HG02938 (cell line): ENCODE measurements at regions not wholly inside any gene's neighbourhood (a gene's known extent, or its start where the extent isn't known, plus 50 kb on each side); places are given as distances from the start of the nearest gene placed in this dataset.
"Not testable (repeated sequence)": the region's sequence is repeated elsewhere in the genome, so short reads cannot be mapped to it uniquely, and the experiment has no call there.

Experiments used
- ATAC-seq: cut with Tn5 transposase; IDR thresholded peaks from one replicate; pipeline ENCODE4 v1.9.1; 2021; ENCODE audit warnings: mild to moderate bottlenecking, moderate library complexity; ENCODE audit not compliant: unreplicated experiment

DNA sequence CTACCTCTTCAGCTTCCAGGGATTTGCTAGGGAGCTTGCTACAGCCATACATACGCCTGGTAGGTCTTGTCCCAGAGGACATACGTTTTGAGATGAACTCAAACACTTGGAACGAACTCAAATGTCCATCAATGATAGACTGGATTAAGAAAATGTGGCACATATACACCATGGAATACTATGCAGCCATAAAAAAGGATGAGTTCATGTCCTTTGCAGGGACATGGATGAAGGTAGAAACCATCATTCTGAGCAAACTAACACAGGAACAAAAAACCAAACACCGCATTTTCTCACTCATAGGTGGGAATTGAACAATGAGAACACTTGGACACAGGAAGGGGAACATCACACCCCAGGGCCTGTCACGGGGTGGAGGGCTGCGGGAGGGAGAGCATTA lies 68.6 kb upstream of the SGK1 start:
- not testable (repeated sequence) for ATAC-seq

DNA sequence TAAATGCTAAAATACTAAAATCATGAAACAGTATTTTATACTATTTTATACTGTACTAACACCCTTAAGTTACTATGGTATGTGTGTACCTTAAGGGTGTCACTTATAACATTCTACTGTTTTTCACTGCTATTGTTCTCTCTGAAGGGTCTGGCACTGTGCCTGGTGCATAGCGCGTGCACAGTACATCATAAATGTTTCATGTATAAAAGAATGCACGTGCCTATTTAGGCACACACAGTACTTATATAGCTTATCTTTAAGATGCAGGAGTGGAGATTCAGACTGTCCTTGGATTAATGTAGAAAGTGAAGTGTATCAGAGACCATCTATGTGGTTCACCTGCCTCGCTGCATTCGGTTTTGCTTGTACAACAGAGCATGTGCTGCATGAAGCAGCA lies 64.0 kb upstream of the SGK1 start:
- no peak for ATAC-seq

DNA sequence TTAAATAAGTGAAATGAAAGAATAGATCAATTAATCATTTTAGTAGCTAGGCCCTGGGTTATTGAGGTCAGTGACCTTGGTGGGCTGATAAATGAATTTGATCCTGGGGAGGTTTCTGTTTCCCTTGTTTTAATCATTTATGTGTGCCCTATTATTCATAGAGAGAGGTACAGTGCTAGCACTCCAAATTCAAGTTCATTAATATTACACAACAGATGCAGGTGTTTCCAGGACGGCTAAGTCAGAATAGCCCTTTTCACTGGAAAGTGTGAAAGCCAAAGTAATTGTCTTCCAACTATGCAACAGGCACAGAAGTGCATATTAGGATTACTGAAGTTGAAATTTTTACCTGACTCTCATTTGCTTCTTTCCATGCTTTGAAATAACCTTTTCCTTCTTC lies 61.7 kb upstream of the SGK1 start:
- no peak for ATAC-seq

DNA sequence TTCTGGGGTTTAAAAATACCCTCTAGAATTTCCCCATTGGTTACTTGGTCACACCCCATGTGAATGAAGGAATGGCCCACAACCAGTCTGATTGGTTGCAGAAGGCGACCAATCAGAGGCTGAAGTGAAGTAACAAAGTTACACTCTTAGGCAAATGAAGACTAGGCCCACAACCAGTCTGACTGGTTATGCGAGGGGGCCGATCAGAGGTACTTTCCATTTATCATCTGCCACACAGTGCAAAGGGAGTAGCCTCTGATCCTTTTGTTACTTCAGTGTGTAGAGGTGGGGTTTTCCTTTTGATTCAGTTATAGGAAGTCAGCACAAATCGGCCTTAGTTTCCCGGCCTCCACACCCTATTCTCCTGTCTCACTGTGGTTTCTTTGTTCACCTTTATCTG lies 61.2 kb upstream of the SGK1 start:
- ATAC-seq, result peak; percentile 97

DNA sequence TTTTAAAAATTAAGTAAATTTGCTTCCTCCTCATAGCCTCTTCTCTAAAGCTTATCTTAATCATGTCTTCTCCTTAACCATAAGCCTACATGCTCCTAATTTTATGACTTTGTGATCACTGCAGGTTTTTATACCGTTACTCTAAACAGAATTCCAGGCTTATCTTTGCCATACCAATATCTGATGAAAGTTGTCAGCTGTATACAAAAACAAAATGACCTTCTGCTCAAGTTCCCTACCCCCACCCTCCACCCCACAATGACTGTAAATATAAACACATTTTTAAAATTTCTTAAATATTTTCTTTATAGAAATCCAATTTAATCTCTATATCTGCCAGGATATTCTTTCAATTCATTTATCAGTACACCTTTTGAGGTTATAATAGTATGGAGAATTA lies 60.5 kb upstream of the SGK1 start:
- ATAC-seq, result no peak

DNA sequence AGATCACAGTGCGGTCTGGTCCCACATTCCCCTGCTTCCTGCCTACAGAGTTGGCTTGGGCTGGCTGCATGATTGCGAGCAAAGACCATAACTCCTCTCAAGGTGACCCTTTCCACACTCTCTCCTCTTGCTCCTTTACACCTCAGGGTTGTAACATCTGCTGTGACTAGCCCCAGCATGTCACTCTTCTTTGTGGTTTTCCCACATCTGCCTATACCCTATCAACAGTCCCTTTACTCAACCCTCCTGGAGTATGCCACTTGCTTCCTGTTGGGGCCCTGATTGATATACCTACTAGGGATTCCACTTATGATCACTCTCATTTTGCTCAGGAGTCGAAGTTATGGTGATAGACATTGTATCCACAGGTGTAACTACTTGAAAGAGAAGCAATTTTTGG lies 58.9 kb upstream of the SGK1 start:
- ATAC-seq, result no peak

DNA sequence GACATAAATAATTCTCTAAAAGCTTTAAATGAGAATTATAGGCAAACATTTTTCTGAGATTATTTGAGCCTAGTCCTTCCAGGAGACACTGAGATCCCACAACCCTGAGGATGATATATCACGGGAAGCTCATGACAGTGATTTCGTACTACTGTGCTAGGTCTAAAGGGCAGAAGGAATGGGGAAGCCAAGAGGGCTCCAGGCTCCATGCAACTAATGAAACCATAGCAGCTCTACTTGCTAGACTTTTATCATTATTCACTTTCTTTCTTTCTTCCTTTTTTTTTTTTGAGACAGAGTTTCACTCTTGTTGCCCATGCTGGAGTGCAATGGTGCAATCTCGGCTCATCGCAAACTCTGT lies 57.3 kb upstream of the SGK1 start:
- ATAC-seq, result no peak

DNA sequence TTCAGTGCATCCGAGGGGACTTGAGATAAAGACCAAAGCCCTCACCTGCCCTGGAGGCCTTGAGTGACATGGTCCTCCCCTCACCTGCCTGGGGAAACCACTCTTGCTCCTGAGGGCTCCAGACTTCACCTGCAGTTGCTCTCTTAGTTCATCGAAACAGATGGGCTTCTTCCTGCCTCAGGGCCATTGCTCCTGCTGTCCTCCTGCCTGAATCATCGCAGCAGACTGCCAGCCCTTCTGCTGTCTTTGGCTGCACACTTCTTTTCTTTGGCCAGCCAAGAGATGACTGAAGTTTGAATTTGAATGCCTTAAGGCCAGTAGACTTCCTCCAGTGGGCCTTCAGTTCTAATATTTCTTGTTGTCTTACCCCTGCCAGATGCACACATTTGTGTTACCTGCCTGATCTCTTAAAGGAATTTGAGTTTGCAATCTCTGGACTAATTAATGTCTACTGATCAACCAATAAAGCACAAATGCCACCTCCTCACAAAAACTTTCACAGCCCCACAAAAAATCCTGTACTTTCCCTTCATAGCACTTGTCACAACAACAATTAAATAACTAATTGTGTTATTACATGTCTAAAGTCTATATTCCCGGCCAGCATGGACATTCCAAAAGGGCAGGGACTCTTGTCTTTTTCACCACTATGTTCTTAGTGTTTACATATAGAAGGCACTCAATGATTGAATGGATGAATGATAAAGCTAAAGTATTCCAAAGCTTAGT lies 56.7 kb upstream of the SGK1 start:
- ATAC-seq, result no peak

DNA sequence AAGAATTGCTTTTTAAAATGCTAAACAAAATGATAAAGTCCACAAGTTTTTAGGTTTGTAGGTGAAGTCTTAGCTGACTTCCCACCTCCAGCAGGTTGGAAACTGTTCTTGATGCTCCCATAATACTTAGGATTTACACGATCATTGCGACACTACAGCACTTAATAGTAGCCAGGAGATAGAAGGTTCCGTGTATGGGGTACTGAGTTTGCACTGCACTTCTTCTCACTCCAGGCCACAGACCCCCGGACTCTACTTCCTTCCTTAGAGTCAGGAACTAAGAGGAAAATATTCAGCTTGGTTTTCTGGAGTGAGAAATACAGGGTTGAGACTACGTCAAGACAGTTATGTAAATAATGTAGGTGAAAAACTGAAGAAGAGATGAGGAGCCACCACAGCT lies 56.1 kb upstream of the SGK1 start:
- ATAC-seq, result no peak

DNA sequence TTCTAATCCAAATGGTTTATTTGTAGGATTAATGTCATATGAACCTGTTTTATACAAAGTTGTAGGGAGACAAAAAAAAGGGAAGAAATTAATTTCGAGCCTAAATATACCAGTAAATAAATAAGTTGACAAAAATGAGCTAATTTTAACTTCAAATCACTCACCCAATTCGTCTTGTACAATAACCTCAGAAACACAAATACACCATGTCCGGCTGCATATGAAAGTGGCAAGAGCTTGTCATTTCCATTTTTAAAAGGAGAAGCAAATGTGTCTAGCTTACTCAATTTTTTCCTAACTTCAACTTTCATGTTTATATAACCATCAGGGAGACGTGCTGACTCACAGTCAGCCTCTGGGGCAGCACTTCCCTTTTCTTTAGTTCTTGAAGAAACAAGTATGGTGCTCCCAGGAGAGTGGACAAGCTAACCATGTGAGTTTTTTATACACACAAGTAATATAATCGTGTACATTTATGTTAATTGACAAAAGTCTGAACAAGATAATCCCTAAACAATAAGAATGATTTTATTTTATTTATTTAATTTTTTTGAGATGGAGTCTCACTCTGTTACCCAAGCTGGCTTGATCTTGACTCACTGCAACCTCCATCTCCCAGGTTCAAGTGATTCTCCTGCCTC lies 55.5 kb upstream of the SGK1 start:
- peak; percentile 87 for ATAC-seq

DNA sequence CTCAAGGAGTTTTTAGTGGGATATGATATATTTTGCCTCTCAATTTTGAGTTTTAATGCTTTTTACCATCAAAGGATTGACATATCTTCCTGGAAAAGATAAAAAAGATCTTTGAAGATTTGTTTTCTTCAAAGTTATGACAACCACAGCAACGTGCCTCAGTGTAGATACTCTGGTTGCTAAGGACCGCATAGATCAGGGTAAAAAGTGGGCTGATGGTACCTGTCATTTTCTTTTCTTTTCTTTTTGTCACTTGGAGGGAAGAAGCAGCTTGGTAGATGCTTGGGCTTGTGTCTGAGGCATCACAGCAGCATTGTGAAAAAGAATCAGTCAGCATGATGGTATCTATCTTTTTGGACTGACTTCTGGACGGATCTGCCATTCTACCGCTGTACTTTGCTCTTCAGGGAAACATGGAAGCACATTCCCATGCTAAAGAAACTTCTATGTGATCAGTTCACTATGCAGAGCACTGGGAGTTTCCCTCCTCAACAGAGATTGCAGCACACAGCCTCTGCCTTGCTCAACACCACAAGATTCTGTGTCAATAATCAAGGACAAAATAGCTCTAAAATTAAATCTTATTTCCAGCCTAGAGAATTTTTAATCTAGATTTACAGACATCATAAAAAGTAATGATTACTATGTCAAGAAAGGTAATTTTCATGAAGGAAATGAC lies 54.8 kb upstream of the SGK1 start:
- no peak for ATAC-seq

DNA sequence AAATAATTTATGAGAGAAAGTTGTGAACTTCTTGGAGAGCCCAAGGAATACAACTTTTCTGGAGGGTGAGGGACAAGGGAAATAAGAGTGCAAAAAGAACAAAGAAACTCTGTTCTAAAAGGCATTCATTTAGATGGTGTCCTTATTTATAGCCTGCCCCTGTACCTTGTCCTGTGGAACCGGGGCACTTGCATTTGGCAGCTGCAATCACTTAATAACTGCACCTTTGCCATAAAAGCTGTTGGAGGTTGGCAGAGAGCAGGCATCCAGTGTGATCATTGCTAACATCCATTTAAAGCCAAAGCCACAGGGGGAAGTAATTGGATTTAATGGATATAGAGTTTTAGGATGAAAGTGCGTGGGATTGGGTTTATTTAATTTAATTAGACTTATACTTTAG lies 50.8 kb upstream of the SGK1 start:
- ATAC-seq, result no peak
